Colonic mucosa (tissue), 4 donors: ENCODE measurements at regions not wholly inside any gene's neighbourhood (a gene's known extent, or its start where the extent isn't known, plus 50 kb on each side); places are given as distances from the start of the nearest gene placed in this dataset.
A peak's percentile ranks its signal among the peaks of the same experiment; 100 is the strongest.

Experiments used
- DNase-seq: peaks from one replicate; pipeline ENCODE4 v3.0.0-alpha.2; 2020
- H3K27ac ChIP-seq: fragments of 200-600 bp; one replicate; pipeline ENCODE4 v1.8.0; 2021
- H3K27me3 ChIP-seq: fragments of 200-600 bp; one replicate; pipeline ENCODE4 v1.8.0; 2021
- H3K36me3 ChIP-seq: fragments of 200-600 bp; one replicate; pipeline ENCODE4 v1.8.0; 2021
- H3K4me1 ChIP-seq: fragments of 200-600 bp; one replicate; pipeline ENCODE4 v1.8.0; 2021; ENCODE audit warnings: mild to moderate bottlenecking
- H3K4me3 ChIP-seq: fragments of 200-600 bp; one replicate; pipeline ENCODE4 v1.8.0; 2021
- H3K9ac ChIP-seq, 2 donors: one replicate each; pipeline ENCODE4 v1.7.0; 2013; ENCODE audit warnings: control low read depth in 2 of 2, low read depth in 2 of 2, low read length in 2 of 2
- H3K9me3 ChIP-seq: fragments of 200-600 bp; one replicate; pipeline ENCODE4 v1.8.0; 2021
- intact Hi-C: fragments of 100-400 bp; cut with DNase I; formaldehyde crosslinking; loops from one replicate; pipeline ENCODE4 v1.14.1; 2022
- TF ChIP-seq, protein P1 (sequence below): fragments of 200-600 bp; IDR thresholded peaks from one replicate; pipeline ENCODE4 v1.8.0; 2022; ENCODE audit warnings: antibody characterized with exemption, mild to moderate bottlenecking
- donor health status: healthy.
- donor health status: DM: no; HTN: no; CAD: no.
- donor health status: DM: no; HTN: no; CAD: no.

DNA sequence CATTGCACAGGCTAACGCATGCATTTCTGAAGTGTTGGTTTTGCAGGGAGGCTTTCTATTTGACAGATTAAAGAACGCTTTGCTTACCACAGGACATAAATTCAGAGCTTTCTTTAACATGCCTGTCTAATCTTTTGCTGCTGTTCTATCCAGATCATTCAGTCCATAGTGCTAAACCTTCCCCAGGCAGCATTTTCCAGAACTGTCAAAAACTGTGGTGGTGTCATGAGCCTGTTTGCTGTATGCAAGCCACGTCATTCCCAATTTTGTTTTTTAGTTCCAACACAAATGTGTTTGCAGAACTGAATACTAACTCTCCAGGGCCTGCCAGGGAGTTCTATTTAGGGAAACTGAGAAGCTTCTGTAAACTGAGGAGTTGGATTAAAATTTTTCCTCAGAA, 390.5 kb upstream of the LYPLAL1 start:
- Histone ChIP-seq H3K27ac (no peak overlapping the region), H3K27me3 (no peaks in the 10 kb centered on the region), H3K36me3 (no peaks in the 10 kb centered on the region), H3K4me3 (no peak overlapping the region), H3K9ac (no peak overlapping the region), H3K9me3 (no peaks in the 10 kb centered on the region), H3K4me1 (no peaks in the 10 kb centered on the region)
- intact Hi-C loops = no loop called here
- DNase-seq = no peak
- TF ChIP-seq, protein P1, sequence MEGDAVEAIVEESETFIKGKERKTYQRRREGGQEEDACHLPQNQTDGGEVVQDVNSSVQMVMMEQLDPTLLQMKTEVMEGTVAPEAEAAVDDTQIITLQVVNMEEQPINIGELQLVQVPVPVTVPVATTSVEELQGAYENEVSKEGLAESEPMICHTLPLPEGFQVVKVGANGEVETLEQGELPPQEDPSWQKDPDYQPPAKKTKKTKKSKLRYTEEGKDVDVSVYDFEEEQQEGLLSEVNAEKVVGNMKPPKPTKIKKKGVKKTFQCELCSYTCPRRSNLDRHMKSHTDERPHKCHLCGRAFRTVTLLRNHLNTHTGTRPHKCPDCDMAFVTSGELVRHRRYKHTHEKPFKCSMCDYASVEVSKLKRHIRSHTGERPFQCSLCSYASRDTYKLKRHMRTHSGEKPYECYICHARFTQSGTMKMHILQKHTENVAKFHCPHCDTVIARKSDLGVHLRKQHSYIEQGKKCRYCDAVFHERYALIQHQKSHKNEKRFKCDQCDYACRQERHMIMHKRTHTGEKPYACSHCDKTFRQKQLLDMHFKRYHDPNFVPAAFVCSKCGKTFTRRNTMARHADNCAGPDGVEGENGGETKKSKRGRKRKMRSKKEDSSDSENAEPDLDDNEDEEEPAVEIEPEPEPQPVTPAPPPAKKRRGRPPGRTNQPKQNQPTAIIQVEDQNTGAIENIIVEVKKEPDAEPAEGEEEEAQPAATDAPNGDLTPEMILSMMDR = no peak

DNA sequence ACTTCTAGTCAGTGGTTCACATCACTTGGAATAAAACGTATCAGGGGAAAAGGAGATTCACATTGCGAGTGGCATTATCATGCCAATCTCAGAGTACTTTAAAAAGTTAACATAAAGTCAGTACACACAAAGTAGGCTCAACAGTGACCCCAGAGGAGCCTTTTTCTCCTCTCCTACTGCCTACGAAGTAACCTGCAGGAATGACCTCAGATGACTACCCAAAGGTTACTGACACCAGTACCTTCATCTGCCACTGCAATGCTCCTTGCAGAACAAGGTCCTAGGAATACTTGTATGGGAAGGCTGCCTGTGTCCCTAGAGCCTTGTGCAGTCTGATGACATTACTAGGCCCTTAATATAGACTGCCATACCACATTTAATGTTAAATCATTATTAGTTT, 389.8 kb upstream of the LYPLAL1 start:
- Histone ChIP-seq H3K9ac (no peak overlapping the region), H3K27me3 (no peaks in the 10 kb centered on the region), H3K9me3 (no peaks in the 10 kb centered on the region), H3K36me3 (no peaks in the 10 kb centered on the region), H3K4me1 (no peaks in the 10 kb centered on the region), H3K27ac (no peak overlapping the region), H3K4me3 (no peak overlapping the region)
- intact Hi-C loops = no loop called here
- DNase-seq = no peak
- TF ChIP-seq, protein P1 = no peak

DNA sequence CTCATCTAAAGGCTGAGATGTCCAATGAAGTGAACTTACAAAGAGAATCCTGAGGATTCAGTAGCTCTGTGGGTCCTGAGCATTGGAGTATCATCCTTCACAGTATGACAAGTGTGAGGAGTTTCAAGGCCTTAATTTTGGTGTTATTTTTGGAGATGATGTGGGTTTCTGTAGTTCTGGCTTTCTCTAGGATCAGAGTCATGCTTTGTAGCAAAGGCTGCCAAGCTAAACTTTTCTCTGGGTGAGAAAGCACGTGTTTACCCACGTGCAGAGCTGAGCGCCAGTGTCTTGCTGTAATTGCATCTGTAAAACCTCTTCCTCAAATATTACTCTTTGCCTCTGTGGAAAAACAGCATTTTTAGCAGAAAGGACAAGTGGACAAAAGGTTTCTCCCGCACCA, 387.8 kb upstream of the LYPLAL1 start:
- Histone ChIP-seq H3K27ac (no peak overlapping the region), H3K36me3 (no peaks in the 10 kb centered on the region)
- DNase-seq = peak; percentile 18

DNA sequence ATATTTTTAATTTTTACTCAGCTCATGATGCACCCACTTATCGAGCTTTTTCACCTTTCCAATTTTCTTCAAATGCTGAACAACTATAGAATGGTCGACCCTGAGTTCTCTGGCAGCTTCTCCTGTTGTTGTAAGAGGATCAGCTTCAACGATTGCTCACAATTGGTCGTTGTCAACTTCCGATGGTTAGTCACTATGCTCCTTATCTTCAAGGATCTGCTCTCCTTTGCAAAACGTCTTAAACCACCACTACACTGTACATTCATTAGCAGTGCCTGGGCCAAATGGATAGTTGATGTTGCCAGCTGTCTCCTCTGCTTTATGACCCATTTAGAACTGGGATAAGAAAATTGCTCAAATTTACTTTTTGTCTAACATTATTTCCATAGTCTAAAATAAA, 385.9 kb upstream of the LYPLAL1 start:
- H3K36me3 ChIP-seq = no peaks in the 10 kb centered on the region
- no peak overlapping the region for H3K27ac ChIP-seq
- H3K9ac ChIP-seq = no peak overlapping the region
- H3K4me3 ChIP-seq = no peak overlapping the region
- no peak for DNase-seq
- no peaks in the 10 kb centered on the region for H3K9me3 ChIP-seq
- intact Hi-C loops = no loop called here
- no peaks in the 10 kb centered on the region for H3K4me1 ChIP-seq
- no peaks in the 10 kb centered on the region for H3K27me3 ChIP-seq
- TF ChIP-seq, protein P1 = no peak

More for the DNA sequence above, 387.8 kb upstream of the LYPLAL1 start:
- H3K4me1 ChIP-seq = no peaks in the 10 kb centered on the region
- H3K27me3 ChIP-seq = no peaks in the 10 kb centered on the region
- no peaks in the 10 kb centered on the region for H3K9me3 ChIP-seq
- H3K9ac ChIP-seq = no peak overlapping the region
- H3K4me3 ChIP-seq = no peak overlapping the region
- intact Hi-C loops = no loop called here
- TF ChIP-seq, protein P1 = no peak

DNA sequence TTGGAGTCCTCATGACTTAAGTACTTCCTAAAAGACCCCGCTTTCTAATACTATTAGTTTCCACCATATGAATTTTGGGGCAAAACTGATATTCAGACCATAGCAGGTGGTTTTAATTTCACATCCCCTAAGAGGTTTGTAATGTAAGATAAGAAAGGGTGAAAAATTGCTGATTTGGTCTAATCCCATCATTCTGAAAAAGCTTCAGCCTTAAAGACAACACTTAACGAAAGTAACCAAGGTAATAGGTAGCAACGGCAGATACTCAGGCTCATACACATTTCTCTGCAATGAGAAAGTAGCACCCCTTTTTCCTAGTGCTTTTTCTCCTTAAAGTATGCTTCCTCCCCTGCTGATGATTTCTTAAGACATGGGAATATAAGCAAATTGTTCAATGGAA, 376.9 kb upstream of the LYPLAL1 start:
- Histone ChIP-seq H3K27me3 (no peaks in the 10 kb centered on the region), H3K36me3 (no peaks in the 10 kb centered on the region), H3K9me3 (no peaks in the 10 kb centered on the region), H3K27ac (no peak overlapping the region), H3K9ac (no peak overlapping the region), H3K4me3 (no peak overlapping the region), H3K4me1 (no peaks in the 10 kb centered on the region)
- intact Hi-C loops = no loop called here
- TF ChIP-seq, protein P1 = no peak
- no peak for DNase-seq

DNA sequence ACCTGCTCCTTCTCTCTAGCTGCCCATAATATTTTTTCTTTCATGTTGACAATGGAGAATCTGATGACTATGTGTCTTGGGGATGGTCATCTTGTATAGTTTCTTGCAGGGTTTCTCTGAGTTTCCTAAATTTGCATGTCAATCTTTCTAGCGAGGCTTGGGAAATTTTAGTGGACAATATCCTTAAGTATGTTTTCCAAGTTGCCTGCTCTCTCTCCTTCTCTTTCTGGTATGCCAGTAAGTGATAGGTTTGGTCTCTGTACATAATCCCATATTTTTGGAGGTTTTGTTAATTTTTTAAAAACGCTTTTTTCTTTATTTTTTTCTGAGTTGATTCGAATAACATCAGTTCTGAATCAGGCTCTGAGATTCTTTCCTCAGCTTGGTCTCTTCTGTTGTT, 370.9 kb upstream of the LYPLAL1 start:
- H3K4me3 ChIP-seq = no peak overlapping the region
- no peak overlapping the region for H3K9ac ChIP-seq
- TF ChIP-seq, protein P1 = no peak
- no peaks in the 10 kb centered on the region for H3K27me3 ChIP-seq
- no peaks in the 10 kb centered on the region for H3K9me3 ChIP-seq
- no peak for DNase-seq
- H3K27ac ChIP-seq = no peak overlapping the region
- H3K36me3 ChIP-seq = no peaks in the 10 kb centered on the region
- no peaks in the 10 kb centered on the region for H3K4me1 ChIP-seq
- intact Hi-C loops = no loop called here
